ENCODE measurements at regions not wholly inside any gene's neighbourhood (a gene's known extent, or its start where the extent isn't known, plus 50 kb on each side); places are given as distances from the start of the nearest gene placed in this dataset.
A peak's percentile ranks its signal among the peaks of the same experiment; 100 is the strongest.

- no peaks in the 10 kb centered on the region for H3K9me3 Mint-ChIP-seq
- H3K4me1 Mint-ChIP-seq = peaks cover 9% of the 10 kb centered on the region
- H3K27me3 Mint-ChIP-seq (ENCODE audit: low read depth) = no peaks in the 10 kb centered on the region
- no peak for DNase-seq (ENCODE audit: low read depth, low spot score)
- no peak overlapping the region for H3K27ac Mint-ChIP-seq (ENCODE audit: unreplicated experiment)
- no peaks in the 10 kb centered on the region for H3K36me3 Mint-ChIP-seq (ENCODE audit: low read depth)
- TF ChIP-seq CTCF (conservative IDR thresholded peaks at IDR 0.05) = no peak
- H3K4me3 Mint-ChIP-seq = no peak overlapping the region
These were observed 394.7 kb upstream of the LMCD1 start for GRCh38 chr3:8106921-8107320.

- peak; percentile 80 for DNase-seq (ENCODE audit: low read depth, low spot score)
These were observed 390.4 kb upstream of the LMCD1 start for GRCh38 chr3:8110966-8111798.

GRCh38 chr3:8112587-8112986 is 389.0 kb upstream of the LMCD1 start:
- DNase-seq (ENCODE audit: low read depth, low spot score) = no peak
- no peaks in the 10 kb centered on the region for H3K27me3 Mint-ChIP-seq (ENCODE audit: low read depth)
- no peaks in the 10 kb centered on the region for H3K9me3 Mint-ChIP-seq
- H3K4me1 Mint-ChIP-seq = peaks cover 9% of the 10 kb centered on the region
- no peak overlapping the region for H3K27ac Mint-ChIP-seq (ENCODE audit: unreplicated experiment)
- no peak for TF ChIP-seq CTCF (conservative IDR thresholded peaks at IDR 0.05)
- no peaks in the 10 kb centered on the region for H3K36me3 Mint-ChIP-seq (ENCODE audit: low read depth)
- no peak overlapping the region for H3K4me3 Mint-ChIP-seq

More at GRCh38 chr3:8110966-8111798, 390.4 kb upstream of the LMCD1 start:
- H3K4me1 Mint-ChIP-seq = peaks cover 9% of the 10 kb centered on the region
- no peak overlapping the region for H3K4me3 Mint-ChIP-seq
- no peaks in the 10 kb centered on the region for H3K9me3 Mint-ChIP-seq
- no peaks in the 10 kb centered on the region for H3K27me3 Mint-ChIP-seq (ENCODE audit: low read depth)
- no peak overlapping the region for H3K27ac Mint-ChIP-seq (ENCODE audit: unreplicated experiment)
- no peaks in the 10 kb centered on the region for H3K36me3 Mint-ChIP-seq (ENCODE audit: low read depth)
- peak; percentile 88 for TF ChIP-seq CTCF (conservative IDR thresholded peaks at IDR 0.05)

GRCh38 chr3:8113626-8114025 is 388.0 kb upstream of the LMCD1 start:
- H3K9me3 Mint-ChIP-seq = peaks cover 4% of the 10 kb centered on the region
- no peaks in the 10 kb centered on the region for H3K36me3 Mint-ChIP-seq (ENCODE audit: low read depth)
- TF ChIP-seq CTCF (conservative IDR thresholded peaks at IDR 0.05) = no peak
- no peaks in the 10 kb centered on the region for H3K27me3 Mint-ChIP-seq (ENCODE audit: low read depth)
- H3K4me3 Mint-ChIP-seq = no peak overlapping the region
- peaks cover 9% of the 10 kb centered on the region for H3K4me1 Mint-ChIP-seq
- no peak for DNase-seq (ENCODE audit: low read depth, low spot score)
- H3K27ac Mint-ChIP-seq (ENCODE audit: unreplicated experiment) = no peak overlapping the region

- no peak overlapping the region for H3K27ac Mint-ChIP-seq (ENCODE audit: unreplicated experiment)
- no peaks in the 10 kb centered on the region for H3K36me3 Mint-ChIP-seq (ENCODE audit: low read depth)
- H3K9me3 Mint-ChIP-seq = peaks cover 6% of the 10 kb centered on the region
- no peaks in the 10 kb centered on the region for H3K27me3 Mint-ChIP-seq (ENCODE audit: low read depth)
- no peaks in the 10 kb centered on the region for H3K4me1 Mint-ChIP-seq
- no peak for DNase-seq (ENCODE audit: low read depth, low spot score)
- TF ChIP-seq CTCF (conservative IDR thresholded peaks at IDR 0.05) = no peak
- H3K4me3 Mint-ChIP-seq = no peak overlapping the region
These were observed 372.9 kb upstream of the LMCD1 start for GRCh38 chr3:8128686-8129085.
